H9 (cell line): ENCODE measurements at regions not wholly inside any gene's neighbourhood (a gene's known extent, or its start where the extent isn't known, plus 50 kb on each side); places are given as distances from the start of the nearest gene placed in this dataset.

Experiments
- DNase-seq: peaks from one replicate; pipeline ENCODE4 v3.0.0-alpha.2; 2017
- H2AFZ ChIP-seq: one replicate; pipeline ENCODE4 v1.6.1; 2013; ENCODE audit warnings: mild to moderate bottlenecking, low read length, control low read depth, moderate library complexity
- H2AK5ac ChIP-seq: 2 replicates; pipeline ENCODE4 v1.6.1; 2013; ENCODE audit warnings: low read length, control low read depth, mixed read lengths; ENCODE audit not compliant: insufficient read length
- H2BK120ac ChIP-seq: one replicate; pipeline ENCODE4 v1.6.1; 2013; ENCODE audit warnings: low read depth, mild to moderate bottlenecking, low read length, control low read depth, inconsistent platforms; ENCODE audit not compliant: poor library complexity, severe bottlenecking
- H2BK12ac ChIP-seq: 2 replicates; pipeline ENCODE4 v1.6.1; 2013; ENCODE audit warnings: low read length, control low read depth, mixed read lengths, low read depth; ENCODE audit not compliant: insufficient read length
- H2BK15ac ChIP-seq: 2 replicates; pipeline ENCODE4 v1.6.1; 2013; ENCODE audit warnings: low read depth, low read length, control low read depth
- H2BK20ac ChIP-seq: one replicate; pipeline ENCODE4 v1.6.1; 2013; ENCODE audit warnings: low read depth, mild to moderate bottlenecking, low read length, control low read depth, inconsistent platforms; ENCODE audit not compliant: poor library complexity, severe bottlenecking
- H2BK5ac ChIP-seq: 2 replicates; pipeline ENCODE4 v1.6.1; 2013; ENCODE audit warnings: low read length, control low read depth, mixed read lengths; ENCODE audit not compliant: insufficient read length
- H3K14ac ChIP-seq: 2 replicates; pipeline ENCODE4 v1.6.1; 2013; ENCODE audit warnings: low read length, control low read depth; ENCODE audit not compliant: insufficient read depth
- H3K18ac ChIP-seq: 2 replicates; pipeline ENCODE4 v1.6.1; 2013; ENCODE audit warnings: low read depth, mild to moderate bottlenecking, mixed read lengths, low read length, control low read depth; ENCODE audit not compliant: insufficient read length
- H3K23ac ChIP-seq: 2 replicates; pipeline ENCODE4 v1.6.1; 2013; ENCODE audit warnings: low read length, control low read depth, mixed read lengths, low read depth; ENCODE audit not compliant: insufficient read length
- H3K23me2 ChIP-seq: 2 replicates; pipeline ENCODE4 v1.6.1; 2013; ENCODE audit warnings: low read depth, mild to moderate bottlenecking, mixed read lengths, low read length, control low read depth; ENCODE audit not compliant: insufficient read length, poor library complexity, severe bottlenecking
- H3K27ac ChIP-seq: 2 replicates; pipeline ENCODE4 v1.5.1; 2013; ENCODE audit warnings: low read length, control low read depth, mixed read lengths, low read depth; ENCODE audit not compliant: insufficient read length
- H3K27me3 ChIP-seq: 2 replicates; pipeline ENCODE4 v1.6.1; 2013; ENCODE audit warnings: low read length, control low read depth, inconsistent platforms; ENCODE audit not compliant: insufficient read depth
- H3K4ac ChIP-seq: 2 replicates; pipeline ENCODE4 v1.6.1; 2013; ENCODE audit warnings: low read depth, mild to moderate bottlenecking, control low read depth, inconsistent platforms, low read length, moderate library complexity
- H3K4me1 ChIP-seq: 2 replicates; pipeline ENCODE4 v1.6.1; 2013; ENCODE audit warnings: low read length, control low read depth, inconsistent platforms; ENCODE audit not compliant: insufficient read depth
- H3K4me2 ChIP-seq: 2 replicates; pipeline ENCODE4 v1.6.1; 2013; ENCODE audit warnings: low read length, control low read depth, mixed read lengths; ENCODE audit not compliant: insufficient read length, insufficient read depth
- H3K56ac ChIP-seq: 2 replicates; pipeline ENCODE4 v1.6.1; 2013; ENCODE audit warnings: low read depth, mild to moderate bottlenecking, mixed read lengths, low read length, control low read depth; ENCODE audit not compliant: insufficient read length
- H3K79me1 ChIP-seq: 2 replicates; pipeline ENCODE4 v1.6.1; 2013; ENCODE audit warnings: low read depth, mild to moderate bottlenecking, moderate library complexity, low read length, control low read depth, inconsistent platforms; ENCODE audit not compliant: insufficient read depth, poor library complexity, severe bottlenecking
- H3K79me2 ChIP-seq: 2 replicates; pipeline ENCODE4 v1.6.1; 2013; ENCODE audit warnings: low read length, control low read depth, inconsistent platforms; ENCODE audit not compliant: insufficient read depth
- H3K9ac ChIP-seq: 2 replicates; pipeline ENCODE4 v1.6.1; 2013; ENCODE audit warnings: low read length, control low read depth, mixed read lengths; ENCODE audit not compliant: insufficient read length; ENCODE audit errors: extremely low read depth
- H3K9me3 ChIP-seq: one replicate; pipeline ENCODE4 v1.6.1; 2013; ENCODE audit warnings: low read depth, low read length, inconsistent platforms; ENCODE audit not compliant: control insufficient read depth
- H3T11ph ChIP-seq: one replicate; pipeline ENCODE4 v1.6.1; 2013; ENCODE audit warnings: mild to moderate bottlenecking, low read length, control low read depth, inconsistent platforms
- H4K20me1 ChIP-seq: one replicate; pipeline ENCODE4 v1.6.1; 2013; ENCODE audit not compliant: control insufficient read depth, insufficient read length, insufficient read depth
- H4K5ac ChIP-seq: 2 replicates; pipeline ENCODE4 v1.6.1; 2013; ENCODE audit warnings: low read depth, mild to moderate bottlenecking, mixed read lengths, low read length, control low read depth; ENCODE audit not compliant: insufficient read length
- H4K8ac ChIP-seq: replicated peaks from 2 replicates; pipeline ENCODE4 v1.6.1; 2013; ENCODE audit warnings: low read length, control low read depth, mixed read lengths, low read depth; ENCODE audit not compliant: insufficient read length
- H4K91ac ChIP-seq: 2 replicates; pipeline ENCODE4 v1.6.1; 2013; ENCODE audit warnings: low read depth, mild to moderate bottlenecking, moderate library complexity, mixed read lengths, low read length, control low read depth; ENCODE audit not compliant: insufficient read length
- H3K27ac Mint-ChIP-seq, 3 experiments: 2 replicates in 2 of 3; 3 replicates in 1 of 3; pipeline ENCODE4 v1.8.0; 2020 to 2021; ENCODE audit warnings: mixed read lengths in 3 of 3, mild to moderate bottlenecking in 1 of 3, moderate library complexity in 1 of 3
- H3K27me3 Mint-ChIP-seq: 2 replicates; pipeline ENCODE4 v1.8.0; 2021; ENCODE audit warnings: low read depth, mild to moderate bottlenecking, moderate library complexity, mixed read lengths
- H3K36me3 Mint-ChIP-seq, 3 experiments: 2 replicates in 2 of 3; 3 replicates in 1 of 3; pipeline ENCODE4 v1.8.0; 2020 to 2021; ENCODE audit warnings: low read depth in 3 of 3, mixed read lengths in 3 of 3; ENCODE audit not compliant: insufficient read depth in 1 of 3
- H3K4me1 Mint-ChIP-seq, 2 experiments: 2 replicates each; pipeline ENCODE4 v1.8.0; 2020; ENCODE audit warnings: mixed read lengths in 2 of 2
- H3K4me3 Mint-ChIP-seq, 2 experiments: 2 replicates in 1 of 2; 3 replicates in 1 of 2; pipeline ENCODE4 v1.8.0; 2020 to 2021; ENCODE audit warnings: mild to moderate bottlenecking in 2 of 2, mixed read lengths in 2 of 2, moderate library complexity in 1 of 2
- H3K9me3 Mint-ChIP-seq, 2 experiments: 2 replicates in 1 of 2; 3 replicates in 1 of 2; pipeline ENCODE4 v1.8.0; 2020; ENCODE audit warnings: mild to moderate bottlenecking in 2 of 2, mixed read lengths in 2 of 2, moderate library complexity in 1 of 2
- TF ChIP-seq, protein P1 (sequence below): fragments of 200-600 bp; sonication (generic); conservative IDR thresholded peaks from 3 replicates; pipeline ENCODE4 v1.8.0; 2021; ENCODE audit warnings: antibody characterized with exemption, mild to moderate bottlenecking

DNA sequence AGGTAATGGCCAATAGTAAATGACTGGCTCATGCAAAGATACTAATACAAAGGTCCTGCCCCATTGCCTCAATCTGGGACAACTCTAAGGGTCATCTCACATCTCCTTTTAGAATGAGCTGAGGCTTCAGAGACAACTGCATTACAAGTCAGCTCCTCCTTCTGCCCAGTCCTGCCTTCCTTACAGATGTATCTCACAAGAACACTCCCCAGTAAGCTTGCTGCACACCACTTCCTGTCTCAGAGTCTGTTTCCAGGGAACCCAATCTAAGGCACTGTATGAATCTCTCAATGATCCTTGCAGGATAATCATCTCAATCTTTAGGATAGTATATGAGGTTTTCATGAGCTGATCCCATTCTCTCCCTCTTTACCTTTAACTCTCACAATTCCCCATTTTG, 57.8 kb upstream of the ZDHHC17 start:
- no peak overlapping the region for H2BK5ac ChIP-seq
- no peaks in the 10 kb centered on the region for H3K23me2 ChIP-seq
- DNase-seq: no peak
- H3K27me3 Mint-ChIP-seq: no peaks in the 10 kb centered on the region
- H3K79me1 ChIP-seq: no peaks in the 10 kb centered on the region
- no peak overlapping the region for H2BK12ac ChIP-seq
- H3K14ac ChIP-seq: no peak overlapping the region
- H3K18ac ChIP-seq: no peak overlapping the region
- H2BK120ac ChIP-seq: no peak overlapping the region
- H3K4me1 ChIP-seq: no peaks in the 10 kb centered on the region
- H2BK15ac ChIP-seq: no peak overlapping the region
- no peak overlapping the region for H4K8ac ChIP-seq
- no peak overlapping the region for H3K4me3 Mint-ChIP-seq
- no peak overlapping the region for H4K5ac ChIP-seq
- H3K4me1 Mint-ChIP-seq: peaks cover 5 to 14% of the 10 kb centered on the region in 2 experiments; a peak in 3 of 4 replicates
- no peak overlapping the region for H4K91ac ChIP-seq
- no peak overlapping the region for H3T11ph ChIP-seq
- H2AK5ac ChIP-seq: no peak overlapping the region
- H3K36me3 Mint-ChIP-seq: no peaks in the 10 kb centered on the region
- H3K27me3 ChIP-seq: no peaks in the 10 kb centered on the region
- no peaks in the 10 kb centered on the region for H4K20me1 ChIP-seq
- no peaks in the 10 kb centered on the region for H3K9me3 ChIP-seq
- H2AFZ ChIP-seq: no peak overlapping the region
- H2BK20ac ChIP-seq: no peak overlapping the region
- TF ChIP-seq, protein P1, sequence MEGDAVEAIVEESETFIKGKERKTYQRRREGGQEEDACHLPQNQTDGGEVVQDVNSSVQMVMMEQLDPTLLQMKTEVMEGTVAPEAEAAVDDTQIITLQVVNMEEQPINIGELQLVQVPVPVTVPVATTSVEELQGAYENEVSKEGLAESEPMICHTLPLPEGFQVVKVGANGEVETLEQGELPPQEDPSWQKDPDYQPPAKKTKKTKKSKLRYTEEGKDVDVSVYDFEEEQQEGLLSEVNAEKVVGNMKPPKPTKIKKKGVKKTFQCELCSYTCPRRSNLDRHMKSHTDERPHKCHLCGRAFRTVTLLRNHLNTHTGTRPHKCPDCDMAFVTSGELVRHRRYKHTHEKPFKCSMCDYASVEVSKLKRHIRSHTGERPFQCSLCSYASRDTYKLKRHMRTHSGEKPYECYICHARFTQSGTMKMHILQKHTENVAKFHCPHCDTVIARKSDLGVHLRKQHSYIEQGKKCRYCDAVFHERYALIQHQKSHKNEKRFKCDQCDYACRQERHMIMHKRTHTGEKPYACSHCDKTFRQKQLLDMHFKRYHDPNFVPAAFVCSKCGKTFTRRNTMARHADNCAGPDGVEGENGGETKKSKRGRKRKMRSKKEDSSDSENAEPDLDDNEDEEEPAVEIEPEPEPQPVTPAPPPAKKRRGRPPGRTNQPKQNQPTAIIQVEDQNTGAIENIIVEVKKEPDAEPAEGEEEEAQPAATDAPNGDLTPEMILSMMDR: no peak
- H3K56ac ChIP-seq: no peak overlapping the region
- H3K23ac ChIP-seq: no peak overlapping the region
- H3K79me2 ChIP-seq: no peaks in the 10 kb centered on the region
- no peak overlapping the region for H3K27ac ChIP-seq
- H3K4me2 ChIP-seq: no peak overlapping the region
- no peak overlapping the region for H3K9ac ChIP-seq
- H3K27ac Mint-ChIP-seq: peak overlapping the region in 1 of 3 experiments; percentile 37; a peak in 1 of 7 replicates
- H3K9me3 Mint-ChIP-seq: no peaks in the 10 kb centered on the region
- H3K4ac ChIP-seq: no peak overlapping the region
